HCT116 (cell line): ENCODE measurements at regions not wholly inside any gene's neighbourhood (a gene's known extent, or its start where the extent isn't known, plus 50 kb on each side); places are given as distances from the start of the nearest gene placed in this dataset.

Source experiments
- CEBPB ChIP-seq: IDR thresholded peaks from 2 replicates; pipeline ENCODE4 v1.6.1; 2012; ENCODE audit warnings: low read depth
- CTCF ChIP-seq, 3 experiments: fragments of 200-600 bp in 1 of 3; sonication (generic) in 1 of 3; IDR thresholded peaks in 2 of 3; conservative IDR thresholded peaks in 1 of 3; 2 replicates each; pipeline ENCODE4 v1.5.1; 2012 to 2017; ENCODE audit warnings: low read depth in 2 of 3, low read length in 2 of 3, antibody characterized with exemption in 1 of 3, borderline replicate concordance in 1 of 3, control low read depth in 1 of 3, mild to moderate bottlenecking in 1 of 3, mixed read lengths in 1 of 3, mixed run types in 1 of 3, moderate library complexity in 1 of 3; ENCODE audit not compliant: insufficient read depth in 1 of 3
- EZH2 ChIP-seq: fragments of 200-600 bp; sonication (generic); IDR thresholded peaks from 2 replicates; pipeline ENCODE4 v1.6.1; 2017; ENCODE audit warnings: antibody characterized with exemption, mixed run types
- POLR2A ChIP-seq: IDR thresholded peaks from 2 replicates; pipeline ENCODE4 v1.7.0; 2011; ENCODE audit warnings: borderline replicate concordance; ENCODE audit not compliant: insufficient read depth, insufficient read length; ENCODE audit errors: extremely low read depth
- POLR2AphosphoS5 ChIP-seq: IDR thresholded peaks from 2 replicates; pipeline ENCODE4 v1.6.1; 2011; ENCODE audit warnings: mild to moderate bottlenecking, low read depth, low read length, moderate library complexity
- RAD21 ChIP-seq: IDR thresholded peaks from 2 replicates; pipeline ENCODE4 v1.6.1; 2012; ENCODE audit warnings: low read depth, mild to moderate bottlenecking
- REST ChIP-seq: IDR thresholded peaks from 2 replicates; pipeline ENCODE4 v1.6.1; 2012; ENCODE audit warnings: low read depth
- ZNF274 ChIP-seq: fragments of 200-500 bp; sonication (Bioruptor generic); IDR thresholded peaks from 2 replicates; pipeline ENCODE4 v1.6.1; 2014; ENCODE audit warnings: mild to moderate bottlenecking, low read depth, low read length, inconsistent platforms

- TF ChIP-seq POLR2AphosphoS5 (no peak), CTCF (IDR thresholded peaks at IDR 0.05 in 2 of 3, conservative IDR thresholded peaks at IDR 0.05 in 1 of 3; ENCODE audit: borderline replicate concordance in 1 of 3, insufficient read depth in 1 of 3, low read depth in 2 of 3, low read length in 2 of 3) (no peak), RAD21 (no peak), ZNF274 (no peak), POLR2A (no peak), EZH2 (no peak), REST (no peak), CEBPB (no peak)
These were observed 136.5 kb downstream of the MAP3K7 start for GRCh38 chr6:90450268-90450953.
